ENCODE measurements at regions not wholly inside any gene's neighbourhood (a gene's known extent, or its start where the extent isn't known, plus 50 kb on each side); places are given as distances from the start of the nearest gene placed in this dataset.

- Mint-ChIP-seq H3K4me1 (peaks cover 16% of the 10 kb centered on the region), H3K4me3 (no peak overlapping the region), H3K27me3 (no peaks in the 10 kb centered on the region), H3K9me3 (ENCODE audit: insufficient read depth) (no peaks in the 10 kb centered on the region), H3K27ac (no peak overlapping the region)
- no peaks in the 10 kb centered on the region for H3K27me3 ChIP-seq (replicated peaks in 1 of 4; ENCODE audit: control extremely low read depth in 1 of 4, control insufficient read depth in 3 of 4, insufficient read depth in 4 of 4, low read length in 3 of 4)
- H3K79me2 ChIP-seq (ENCODE audit: control insufficient read depth, insufficient read depth, low read length): no peaks in the 10 kb centered on the region
- H2AFZ ChIP-seq (ENCODE audit: insufficient read depth, low read depth, low read length, poor library complexity, severe bottlenecking): no peak overlapping the region
- H3K4me1 ChIP-seq (ENCODE audit: control insufficient read depth in 2 of 2, insufficient read depth in 2 of 2, low read length in 2 of 2): peaks cover 8 to 13% of the 10 kb centered on the region in 2 donors
- no peak overlapping the region for H3K4me2 ChIP-seq (replicated peaks; ENCODE audit: low read depth, low read length, poor library complexity, severe bottlenecking)
- TF ChIP-seq EZH2 (IDR thresholded peaks at IDR 0.05; ENCODE audit: borderline replicate concordance, insufficient read depth, low read depth, low read length, poor library complexity, severe bottlenecking) (no peak), CTCF (IDR thresholded peaks at IDR 0.05) (no peak)
- 95% methylated on average over 2 of the region's 2 CpGs for WGBS (ENCODE audit: insufficient coverage)
- CTCF ChIA-PET: no interaction called here
- POLR2A ChIA-PET: no interaction called here
- DNase-seq: no peak
- no peak for ATAC-seq (ENCODE audit: low read depth)
- no peaks in the 10 kb centered on the region for H3K36me3 ChIP-seq (replicated peaks in 1 of 2; ENCODE audit: control extremely low read depth in 1 of 2, control insufficient read depth in 1 of 2, extremely low read depth in 1 of 2, insufficient read depth in 2 of 2, low read length in 1 of 2)
- intact Hi-C loops (cut with micrococcal nuclease): no loop called here
- no peak overlapping the region for H3K9ac ChIP-seq (ENCODE audit: low read length)
- H3K4me3 ChIP-seq (ENCODE audit: control extremely low read depth in 1 of 5, extremely low read depth in 1 of 5, insufficient read depth in 1 of 5, low read depth in 2 of 5, low read length in 4 of 5): no peak overlapping the region
- no peaks in the 10 kb centered on the region for H4K20me1 ChIP-seq (ENCODE audit: control insufficient read depth, insufficient read depth, low read length, poor library complexity, severe bottlenecking)
- no peak overlapping the region for H3K27ac ChIP-seq (ENCODE audit: low read length in 2 of 2)
- H3K9me3 ChIP-seq (ENCODE audit: control extremely low read depth in 1 of 3, control insufficient read depth in 2 of 3, insufficient read depth in 1 of 3, low read length in 2 of 3): peaks cover 0 to 4% (median 4%) of the 10 kb centered on the region in 3 donors
These were observed 199.9 kb downstream of the TMEM200A start for GRCh38 chr6:130565696-130566095.

GRCh38 chr6:130574146-130574545 lies 208.3 kb downstream of the TMEM200A start:
- Mint-ChIP-seq H3K4me1 (peaks cover 18% of the 10 kb centered on the region), H3K4me3 (no peak overlapping the region)
- ATAC-seq (ENCODE audit: low read depth): no peak

More at GRCh38 chr6:130574146-130574545, 208.3 kb downstream of the TMEM200A start:
- Histone ChIP-seq H3K4me1 (ENCODE audit: control insufficient read depth in 2 of 2, insufficient read depth in 2 of 2, low read length in 2 of 2) (peaks cover 9 to 10% of the 10 kb centered on the region in 2 donors), H2AFZ (ENCODE audit: insufficient read depth, low read depth, low read length, poor library complexity, severe bottlenecking) (no peak overlapping the region), H3K4me2 (replicated peaks; ENCODE audit: low read depth, low read length, poor library complexity, severe bottlenecking) (no peak overlapping the region), H3K9me3 (ENCODE audit: control extremely low read depth in 1 of 3, control insufficient read depth in 2 of 3, insufficient read depth in 1 of 3, low read length in 2 of 3) (peaks cover 0 to 1% (median 0%) of the 10 kb centered on the region in 3 donors), H3K79me2 (ENCODE audit: control insufficient read depth, insufficient read depth, low read length) (no peaks in the 10 kb centered on the region), H3K27me3 (replicated peaks in 1 of 4; ENCODE audit: control extremely low read depth in 1 of 4, control insufficient read depth in 3 of 4, insufficient read depth in 4 of 4, low read length in 3 of 4) (no peaks in the 10 kb centered on the region), H3K36me3 (replicated peaks in 1 of 2; ENCODE audit: control extremely low read depth in 1 of 2, control insufficient read depth in 1 of 2, extremely low read depth in 1 of 2, insufficient read depth in 2 of 2, low read length in 1 of 2) (no peaks in the 10 kb centered on the region), H4K20me1 (ENCODE audit: control insufficient read depth, insufficient read depth, low read length, poor library complexity, severe bottlenecking) (no peaks in the 10 kb centered on the region), H3K27ac (ENCODE audit: low read length in 2 of 2) (no peak overlapping the region), H3K9ac (ENCODE audit: low read length) (no peak overlapping the region), H3K4me3 (ENCODE audit: control extremely low read depth in 1 of 5, extremely low read depth in 1 of 5, insufficient read depth in 1 of 5, low read depth in 2 of 5, low read length in 4 of 5) (no peak overlapping the region)
- Mint-ChIP-seq H3K27me3 (no peaks in the 10 kb centered on the region), H3K9me3 (ENCODE audit: insufficient read depth) (no peaks in the 10 kb centered on the region), H3K27ac (no peak overlapping the region)
- TF ChIP-seq EZH2 (IDR thresholded peaks at IDR 0.05; ENCODE audit: borderline replicate concordance, insufficient read depth, low read depth, low read length, poor library complexity, severe bottlenecking): no peak
- no peak for TF ChIP-seq CTCF (IDR thresholded peaks at IDR 0.05)
- POLR2A ChIA-PET: no interaction called here
- CTCF ChIA-PET: no interaction called here
- no CpG with 5 or more reads among the region's 2 CpGs for whole genome bisulfite sequencing (ENCODE audit: insufficient coverage)
- DNase-seq: no peak
- intact Hi-C loops (cut with micrococcal nuclease): no loop called here
